HG02571 (cell line): ENCODE measurements at regions not wholly inside any gene's neighbourhood (a gene's known extent, or its start where the extent isn't known, plus 50 kb on each side); places are given as distances from the start of the nearest gene placed in this dataset.

Source experiments
- ATAC-seq: cut with Tn5 transposase; IDR thresholded peaks from one replicate; pipeline ENCODE4 v1.9.1; 2021; ENCODE audit warnings: mild to moderate bottlenecking, moderate library complexity; ENCODE audit not compliant: unreplicated experiment

DNA sequence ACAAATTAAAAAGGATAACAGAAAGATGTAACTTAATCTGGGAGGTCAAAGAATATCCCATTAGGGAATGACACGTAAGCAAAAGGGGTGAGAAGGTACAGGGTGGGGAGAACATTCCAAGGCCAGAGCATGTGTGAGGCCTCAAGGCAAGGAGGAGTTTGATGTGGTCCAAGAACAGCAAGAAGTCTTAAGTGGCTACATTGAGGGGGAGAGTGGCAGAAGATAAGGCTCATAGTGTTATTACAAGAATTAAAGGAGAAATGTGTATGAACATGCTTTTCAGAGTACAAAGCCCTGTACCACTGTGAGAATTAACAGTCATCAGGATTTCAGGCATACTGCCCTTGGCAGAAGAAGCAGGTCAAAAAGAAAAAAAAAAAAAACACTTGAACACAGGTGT, 174.4 kb upstream of the ERBB4 start:
- no peak for ATAC-seq

DNA sequence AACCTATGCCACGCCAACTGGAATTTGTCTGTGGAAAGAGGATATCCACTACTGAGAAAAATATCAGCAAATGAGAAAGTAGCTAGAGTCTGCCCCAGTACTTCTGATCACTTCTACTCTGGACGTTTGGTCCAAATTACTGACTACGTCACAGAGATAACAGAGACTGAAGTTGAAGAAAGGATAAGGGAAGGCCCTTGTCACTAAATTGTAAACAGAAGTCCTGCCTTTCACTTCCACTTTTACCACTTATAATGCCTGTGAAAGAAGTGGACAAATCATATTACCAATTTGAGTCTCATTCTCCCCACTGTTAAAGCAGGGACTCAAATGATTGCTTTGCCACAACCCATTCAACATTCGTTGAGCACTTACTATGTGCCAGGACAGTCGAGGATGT, 173.9 kb upstream of the ERBB4 start:
- ATAC-seq: no peak

DNA sequence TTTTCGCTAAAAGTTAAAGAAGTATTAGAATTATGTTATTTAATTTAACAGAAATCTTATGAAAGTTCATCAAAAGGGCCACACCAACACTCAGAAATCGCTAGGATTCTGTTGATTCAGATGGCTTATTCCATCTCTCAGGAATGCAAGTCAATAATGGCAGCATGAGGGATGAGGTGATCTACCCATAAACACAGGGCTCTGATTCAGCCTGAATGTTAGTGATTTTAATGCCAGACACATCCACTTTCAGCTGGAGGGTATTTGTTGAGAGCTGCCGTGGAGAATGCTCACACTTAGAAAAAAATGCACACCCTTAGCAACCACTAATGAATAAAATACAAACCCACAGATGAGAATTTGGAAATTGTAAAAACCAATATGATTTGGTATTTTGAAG, 173.3 kb upstream of the ERBB4 start:
- no peak for ATAC-seq

DNA sequence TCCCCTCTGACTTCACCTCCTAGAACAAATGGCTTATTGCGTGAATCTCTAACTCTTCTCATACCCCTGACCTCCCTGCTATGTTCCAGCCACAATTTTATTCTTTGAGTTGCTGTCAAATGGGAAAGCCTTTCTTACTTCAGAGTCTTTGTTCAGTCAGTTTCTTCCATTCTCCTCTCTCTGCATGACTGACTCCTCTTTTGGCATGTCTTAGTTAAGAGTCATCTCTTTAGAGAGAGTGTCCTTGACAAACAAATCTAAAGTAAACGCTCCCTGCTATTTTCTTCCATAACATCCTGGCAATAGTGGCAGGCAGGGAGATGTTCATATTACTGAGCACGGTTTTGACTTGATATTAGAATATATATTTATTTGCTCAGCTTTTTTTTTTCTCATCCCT, 170.7 kb upstream of the ERBB4 start:
- ATAC-seq: no peak

DNA sequence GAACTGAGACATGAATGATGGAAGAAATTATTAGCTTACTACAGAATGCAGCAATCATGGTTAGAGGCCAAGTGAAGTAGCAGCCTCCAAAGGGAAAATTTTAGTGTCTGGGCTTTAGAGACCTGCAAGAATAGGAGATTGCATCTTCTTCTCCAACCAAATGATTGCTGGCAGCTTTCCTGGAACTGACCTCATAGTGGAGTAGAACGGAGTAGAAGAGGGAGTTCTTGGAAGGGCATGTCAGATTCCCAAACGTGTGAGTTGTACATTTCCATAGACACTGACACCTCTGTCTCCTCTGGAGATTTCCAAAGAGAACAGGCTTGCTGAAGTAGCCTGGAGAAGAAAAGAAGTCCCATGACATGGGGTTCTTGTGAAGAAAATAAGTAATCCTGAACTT, 169.8 kb upstream of the ERBB4 start:
- ATAC-seq: no peak

DNA sequence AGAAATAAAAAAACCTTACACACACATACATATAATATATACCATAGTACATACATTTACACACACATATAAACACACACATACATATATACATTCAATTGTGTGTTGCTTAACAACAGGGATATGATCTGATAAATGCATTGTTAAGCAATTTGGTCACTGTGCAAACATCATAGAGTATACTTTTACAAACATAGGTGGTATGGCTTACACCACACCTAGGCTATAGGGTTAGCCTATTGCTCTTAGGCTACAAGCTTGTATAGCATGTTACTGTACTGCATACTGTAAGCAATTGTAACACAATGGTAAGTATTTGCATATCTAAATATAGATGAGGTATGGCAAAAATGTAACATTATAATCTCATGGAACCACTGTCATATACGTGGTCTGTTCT, 156.8 kb upstream of the ERBB4 start:
- no peak for ATAC-seq

DNA sequence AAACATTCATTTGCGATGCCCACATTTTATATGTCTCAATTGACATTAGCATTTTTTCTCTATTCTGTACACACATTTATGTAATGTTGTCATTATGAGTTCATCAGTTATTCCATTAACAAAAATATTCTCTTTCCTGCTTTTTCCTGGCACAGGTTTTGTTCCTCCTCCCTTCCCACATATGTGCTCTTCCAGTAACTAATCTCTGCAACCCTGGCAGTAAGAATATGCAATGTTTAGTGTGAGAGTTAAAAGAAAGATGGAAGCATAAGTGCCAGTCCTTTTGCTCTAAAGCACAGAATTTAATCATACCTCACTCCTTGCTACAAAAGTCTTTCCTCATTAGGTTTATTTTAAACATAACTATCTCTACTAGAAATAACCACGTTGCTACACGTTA, 155.8 kb upstream of the ERBB4 start:
- no peak for ATAC-seq

DNA sequence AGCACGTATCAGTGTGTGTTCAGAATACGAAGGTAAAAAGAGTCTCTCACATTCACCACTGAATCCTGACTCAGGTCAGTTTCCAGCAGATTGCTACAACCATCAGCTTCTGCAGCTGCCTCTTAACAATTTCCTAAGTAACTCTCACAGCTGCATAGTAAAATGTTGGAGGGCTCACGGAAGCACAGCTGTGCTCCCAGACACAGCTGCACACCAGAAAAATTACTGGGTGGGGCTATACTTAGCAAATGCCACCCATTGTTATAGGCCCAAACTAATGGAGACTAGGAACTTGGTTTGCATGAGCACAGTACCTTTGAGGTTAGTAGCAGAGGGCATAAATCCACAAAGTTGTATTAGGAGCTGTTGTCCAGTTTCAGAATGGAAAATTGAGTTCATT, 153.9 kb upstream of the ERBB4 start:
- ATAC-seq: no peak

DNA sequence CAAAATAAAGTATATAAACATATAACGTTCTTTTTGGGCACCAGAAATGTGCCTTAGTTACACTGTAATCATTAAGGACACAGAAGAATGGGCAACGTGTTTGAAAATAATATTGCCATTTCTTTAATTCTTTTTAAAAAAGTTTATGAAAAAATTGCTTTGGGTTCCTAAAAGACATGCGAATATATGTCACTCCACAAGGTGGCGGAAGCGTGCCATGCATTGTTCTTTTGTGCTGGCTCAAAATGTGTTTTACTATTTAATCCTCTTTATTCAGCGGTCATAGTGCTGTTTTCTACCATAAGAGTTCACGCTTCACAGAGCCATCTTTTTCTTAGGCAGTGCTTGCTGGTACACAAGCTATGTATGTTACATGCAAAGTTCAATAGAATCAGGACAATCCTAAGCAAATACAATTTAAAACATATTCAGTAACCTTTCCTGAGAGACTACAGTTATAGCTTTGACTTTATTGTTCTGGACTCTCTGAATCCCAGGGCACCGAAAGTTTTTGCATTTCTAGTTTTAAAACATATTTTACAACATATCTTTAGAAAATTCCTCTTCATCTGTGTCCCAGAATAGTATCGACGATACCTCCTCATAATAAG, 147.8 kb upstream of the ERBB4 start:
- ATAC-seq: peak; percentile 67

DNA sequence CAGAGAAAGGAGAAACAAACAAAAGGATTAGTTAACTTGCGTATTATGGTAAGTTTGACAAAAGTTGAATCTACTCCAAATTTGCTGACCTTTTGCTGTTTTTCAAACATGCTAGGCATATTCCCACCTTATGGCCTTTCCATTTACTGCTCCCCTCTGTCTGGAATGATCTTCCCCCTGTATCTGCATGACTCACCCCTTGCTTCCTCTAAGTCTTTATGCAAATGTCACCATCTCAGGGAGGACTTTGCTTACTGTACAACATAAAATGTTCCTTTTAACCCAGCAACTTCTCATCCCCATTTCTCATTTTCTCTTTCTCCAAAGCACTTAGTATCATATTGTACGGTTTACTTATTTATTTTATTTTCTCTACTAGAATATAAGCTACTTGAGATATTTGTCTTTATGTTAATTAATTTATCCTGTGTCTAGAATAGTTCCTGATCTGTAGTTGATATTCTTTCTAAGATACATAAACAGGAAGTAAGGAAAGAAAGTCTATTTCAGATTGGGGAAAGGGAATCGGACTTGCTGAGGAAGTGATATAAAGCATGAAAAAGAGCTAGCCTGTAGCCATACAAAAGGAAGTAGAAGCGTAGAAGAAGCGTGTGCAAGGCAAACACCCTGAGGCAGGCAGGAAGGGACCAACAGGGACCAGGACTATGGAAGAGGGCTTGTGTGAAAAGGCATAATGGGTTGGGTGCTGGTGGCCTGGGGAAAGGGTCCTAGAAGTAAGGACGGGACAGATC, 144.9 kb upstream of the ERBB4 start:
- no peak for ATAC-seq

DNA sequence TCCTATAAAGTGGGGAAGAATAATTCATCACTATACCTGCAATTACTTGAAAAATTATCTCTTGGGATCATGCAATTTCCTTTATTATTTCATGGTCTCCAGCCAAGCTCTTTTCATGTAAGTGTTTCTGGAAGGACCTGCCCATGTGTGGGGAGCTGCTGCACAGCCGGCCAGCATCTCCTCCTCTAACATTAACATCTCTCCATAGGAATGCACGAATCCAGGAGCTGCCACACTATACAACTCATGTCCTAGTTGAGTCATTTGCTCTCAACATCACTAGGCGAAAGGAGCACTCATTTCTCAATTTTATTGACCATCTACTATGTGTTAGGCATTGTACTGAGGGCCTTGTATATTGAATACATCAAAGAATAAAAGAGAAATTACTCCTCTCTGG, 144.3 kb upstream of the ERBB4 start:
- ATAC-seq: no peak

DNA sequence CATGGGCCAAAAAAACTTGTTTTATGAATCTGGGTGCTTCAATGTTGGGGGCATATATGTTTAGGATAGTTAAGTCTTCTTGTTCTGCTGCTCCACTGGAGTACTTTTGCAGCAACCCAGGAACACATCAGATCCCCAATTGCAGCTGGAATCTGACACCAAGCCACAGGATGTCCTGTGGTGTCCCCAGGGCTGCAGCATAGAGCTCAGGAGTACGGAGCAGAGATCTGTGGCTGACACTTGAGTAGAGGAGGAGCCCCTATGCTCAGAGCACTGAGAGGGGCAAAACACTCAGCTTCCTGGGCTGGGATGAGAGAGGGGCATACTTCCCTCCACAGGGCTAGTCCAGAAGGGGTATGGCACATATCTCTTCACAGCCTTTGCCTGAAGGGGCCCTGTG, 138.9 kb upstream of the ERBB4 start:
- no peak for ATAC-seq

DNA sequence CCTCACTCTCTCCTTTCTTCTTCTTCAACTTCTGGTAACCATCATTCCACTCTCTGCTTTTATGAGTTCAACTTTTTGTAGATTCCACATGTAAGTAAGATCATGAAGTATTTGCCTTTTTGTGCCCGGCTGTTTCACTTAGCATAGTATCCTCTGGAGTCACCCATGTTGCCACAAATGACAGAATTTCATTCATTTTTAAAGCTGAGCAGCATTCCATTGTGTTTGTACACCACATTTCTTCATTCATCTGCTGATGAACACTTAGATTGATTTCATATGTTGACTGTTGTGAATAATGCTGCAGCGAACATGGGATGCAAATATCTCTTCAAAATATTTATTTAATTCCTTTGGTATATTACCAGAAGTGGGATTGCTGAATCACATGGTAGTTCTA, 133.6 kb upstream of the ERBB4 start:
- no peak for ATAC-seq

DNA sequence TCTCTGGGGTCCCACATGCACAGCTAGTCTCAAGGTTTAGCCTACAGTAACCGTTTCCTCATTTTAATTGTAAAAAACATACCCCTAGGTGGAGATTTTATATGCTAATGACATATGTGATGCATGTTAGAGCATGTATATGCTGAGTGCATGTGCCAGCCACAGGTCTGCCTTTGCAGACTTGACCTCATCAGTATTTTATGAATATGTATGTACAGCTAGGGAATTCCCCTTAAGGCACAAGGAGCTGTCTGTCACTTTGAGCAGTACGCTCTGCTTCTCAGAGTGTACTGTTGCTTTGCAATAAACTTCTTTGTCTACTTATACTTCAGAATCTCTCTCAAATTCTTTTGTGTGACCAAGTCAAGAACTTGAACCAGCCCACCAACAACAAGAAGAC, 131.2 kb upstream of the ERBB4 start:
- ATAC-seq: no peak

DNA sequence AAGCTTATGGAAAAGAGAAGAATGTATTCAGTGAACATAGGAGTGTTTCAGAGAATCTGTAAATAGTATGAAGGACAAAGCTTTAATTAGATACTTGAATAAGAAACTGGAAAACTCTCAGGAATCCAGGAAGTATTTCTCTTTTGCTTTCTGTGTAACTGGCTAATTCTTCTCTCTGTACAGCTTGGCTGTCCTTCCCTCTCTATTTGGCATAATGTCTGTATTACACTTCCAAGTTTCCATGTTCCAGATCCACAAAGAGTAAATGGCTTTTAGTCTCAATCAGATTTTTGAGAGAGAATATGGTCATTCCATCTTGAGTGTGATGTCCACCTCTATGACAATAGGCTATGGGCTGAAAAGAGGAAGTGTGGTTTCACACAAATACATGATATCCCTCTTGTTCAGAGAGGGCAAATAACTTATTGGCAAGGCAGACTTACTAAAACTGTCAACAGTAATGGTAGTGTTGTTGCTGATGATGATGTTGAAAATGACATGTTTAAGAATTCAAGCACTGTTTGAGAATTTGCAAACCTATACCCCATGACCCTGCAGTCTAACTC, 129.2 kb upstream of the ERBB4 start:
- ATAC-seq: no peak

DNA sequence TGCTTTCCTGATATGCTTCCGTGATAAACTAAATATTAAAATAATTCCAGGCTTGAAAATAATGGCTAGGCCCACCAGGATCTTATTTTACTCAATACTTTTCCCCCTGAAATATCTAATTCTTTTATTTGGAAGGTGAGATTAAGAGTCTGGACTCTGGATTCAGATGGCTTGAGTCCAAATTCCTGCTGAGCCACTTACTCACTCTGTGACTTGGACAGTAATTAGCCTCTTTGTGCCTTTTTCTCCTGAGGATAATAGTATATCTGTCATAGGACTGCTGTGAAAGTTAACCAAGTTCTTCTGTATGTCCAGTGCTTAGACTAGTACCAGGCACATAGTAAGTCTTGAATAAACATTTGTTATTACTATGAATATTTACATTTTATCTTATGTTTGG, 127.3 kb upstream of the ERBB4 start:
- ATAC-seq: no peak

DNA sequence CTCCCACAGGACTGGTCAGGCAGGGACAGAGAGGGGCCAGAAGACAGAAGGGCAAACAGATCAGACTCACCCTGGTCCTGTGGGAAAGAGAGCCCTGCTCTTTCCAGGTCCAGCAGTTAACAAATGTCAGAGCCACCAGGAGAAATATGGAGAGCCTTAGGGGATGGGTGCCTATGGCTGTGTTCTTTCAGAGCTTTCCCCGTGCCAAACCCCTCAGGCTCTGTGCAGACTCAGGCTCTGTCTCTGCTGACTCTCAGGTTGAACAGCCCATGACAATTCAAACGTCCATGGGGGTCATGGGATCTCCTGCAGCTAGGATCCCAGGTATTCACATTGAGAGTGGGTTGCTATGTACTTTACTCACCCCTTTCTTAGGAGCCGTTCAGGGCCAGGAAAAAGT, 120.8 kb upstream of the ERBB4 start:
- no peak for ATAC-seq

DNA sequence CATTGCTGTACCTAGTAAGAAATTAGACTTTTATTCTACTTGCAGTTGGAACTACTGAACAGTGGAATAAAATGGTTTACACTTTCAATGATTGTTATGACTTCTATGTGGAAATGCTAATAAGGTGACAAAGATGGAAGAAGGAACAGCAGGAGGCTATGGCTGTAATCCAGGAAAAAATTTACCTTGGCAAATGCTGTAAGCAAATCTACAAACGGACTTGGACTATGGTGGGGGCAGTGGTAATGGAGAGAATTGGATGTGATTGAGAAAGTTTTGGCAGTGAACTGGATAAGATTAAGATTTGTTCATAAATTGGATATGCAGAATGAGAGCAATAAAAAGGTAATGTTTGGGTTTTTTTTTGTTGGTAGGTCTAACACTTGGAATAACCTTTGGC, 111.0 kb upstream of the ERBB4 start:
- no peak for ATAC-seq

DNA sequence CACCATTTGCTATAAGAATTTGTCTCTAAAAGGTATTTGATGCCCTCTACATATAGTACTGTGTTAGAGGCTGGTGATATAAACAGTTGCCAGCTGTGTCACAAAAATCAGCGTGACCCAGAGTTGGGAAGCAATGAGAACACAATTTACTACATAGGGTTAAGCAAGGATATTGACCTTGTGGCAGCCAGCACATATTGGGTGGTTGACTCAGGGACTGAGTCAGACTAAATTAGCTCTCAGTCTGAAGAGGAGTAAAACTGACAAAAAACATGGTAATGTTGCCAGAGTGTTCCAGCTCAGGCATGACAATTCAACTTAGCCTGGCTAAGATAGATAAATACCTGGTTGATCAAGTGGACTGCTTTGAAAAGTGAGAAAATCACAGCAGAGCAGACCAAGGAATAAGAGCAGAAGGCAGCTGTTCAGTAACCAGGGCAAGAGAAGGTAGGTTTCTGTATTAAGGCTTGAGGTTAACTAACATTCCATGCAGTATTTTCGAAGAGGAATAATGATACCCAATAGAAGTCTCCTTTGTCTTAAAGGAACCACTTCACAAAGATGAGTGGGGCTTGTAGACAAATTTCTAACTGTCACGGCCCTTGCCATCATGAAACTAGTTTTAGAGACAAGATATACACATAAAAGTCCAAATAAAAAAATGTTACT, 108.2 kb upstream of the ERBB4 start:
- ATAC-seq: no peak

DNA sequence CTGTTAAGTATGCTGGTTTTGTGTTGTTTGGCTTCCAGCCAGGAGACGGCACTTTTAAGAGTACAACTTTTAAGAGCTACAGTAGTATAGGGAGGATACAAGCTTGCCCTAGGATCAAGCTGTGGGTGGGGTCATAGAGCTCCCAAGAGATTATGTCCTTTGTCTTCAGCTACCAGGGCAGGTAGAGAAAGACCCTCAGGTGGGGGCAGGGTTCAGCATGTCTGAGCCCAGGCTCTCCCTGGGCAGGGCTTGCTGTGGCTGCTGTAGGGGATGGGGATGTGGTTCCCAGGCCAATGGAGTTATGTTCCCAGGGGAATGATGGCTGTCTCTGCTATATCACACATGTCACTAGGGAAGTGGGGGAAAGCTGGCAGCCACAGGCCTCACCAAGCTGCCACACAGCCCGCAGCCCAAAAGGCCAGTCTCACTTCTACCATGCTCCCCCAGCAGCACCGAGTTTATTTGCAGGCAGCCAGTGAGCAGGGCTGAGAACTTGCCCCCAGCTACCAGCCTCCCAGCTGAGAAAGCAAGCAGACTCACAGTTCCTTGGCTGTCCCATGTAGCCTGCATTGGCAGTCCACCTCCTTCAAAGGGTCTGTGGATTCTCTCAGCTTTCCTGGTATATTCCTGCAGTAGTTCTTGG, 105.7 kb upstream of the ERBB4 start:
- no peak for ATAC-seq

DNA sequence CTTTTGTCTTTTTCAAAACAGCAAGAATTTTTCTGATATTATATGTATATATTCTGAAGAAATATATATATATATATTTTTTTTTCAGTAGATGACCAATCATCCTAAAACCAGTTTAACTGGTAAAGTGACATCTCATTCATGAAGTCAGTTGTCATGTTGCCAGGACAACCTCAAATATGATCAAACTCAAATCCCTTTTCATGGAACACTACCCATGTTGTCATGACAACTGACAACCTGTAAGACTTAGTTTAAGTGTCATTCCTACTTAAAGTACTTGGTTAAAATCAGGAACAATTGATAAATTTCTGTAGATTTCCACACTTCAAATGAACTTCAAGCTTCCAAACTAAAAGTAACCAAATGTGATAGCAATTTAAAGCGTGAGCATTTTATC, 101.8 kb upstream of the ERBB4 start:
- ATAC-seq: no peak

DNA sequence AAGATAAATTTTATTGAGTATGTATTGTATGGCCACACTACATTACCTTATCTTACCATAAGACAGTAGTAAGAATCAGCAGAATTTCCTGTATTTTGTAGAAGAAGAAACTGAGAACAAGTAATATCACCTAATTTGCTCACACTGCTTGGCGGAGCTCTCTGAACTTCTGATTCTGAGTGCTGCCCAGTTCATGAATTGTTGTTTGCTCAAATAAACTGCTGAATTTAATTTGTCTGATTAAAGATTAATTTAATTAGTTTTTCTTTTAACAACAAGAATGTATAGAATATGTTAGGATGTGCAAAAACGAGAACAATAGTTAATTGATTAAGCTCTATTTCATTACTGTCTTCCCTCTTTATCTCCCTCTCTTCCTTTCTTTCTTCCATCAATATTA, 100.1 kb upstream of the ERBB4 start:
- no peak for ATAC-seq
